ENCODE measurements at regions not wholly inside any gene's neighbourhood (a gene's known extent, or its start where the extent isn't known, plus 50 kb on each side); places are given as distances from the start of the nearest gene placed in this dataset.
"Not testable (repeated sequence)": the region's sequence is repeated elsewhere in the genome, so short reads cannot be mapped to it uniquely, and the experiment has no call there.

- Mint-ChIP-seq H3K9me3 (ENCODE audit: insufficient read depth) (no peaks in the 10 kb centered on the region), H3K27ac (no peak overlapping the region), H3K27me3 (no peaks in the 10 kb centered on the region), H3K4me3 (no peak overlapping the region), H3K4me1 (no peaks in the 10 kb centered on the region)
- no peak overlapping the region for H3K4me3 ChIP-seq (ENCODE audit: control extremely low read depth in 1 of 5, extremely low read depth in 1 of 5, insufficient read depth in 1 of 5, low read depth in 2 of 5, low read length in 4 of 5)
- no peaks in the 10 kb centered on the region for H3K36me3 ChIP-seq (replicated peaks in 1 of 2; ENCODE audit: control extremely low read depth in 1 of 2, control insufficient read depth in 1 of 2, extremely low read depth in 1 of 2, insufficient read depth in 2 of 2, low read length in 1 of 2)
- 100% methylated on average over 1 of the region's 4 CpGs for WGBS (ENCODE audit: insufficient coverage)
- ChIA-PET CTCF (no interaction called here), POLR2A (no interaction called here)
- intact Hi-C loops (cut with micrococcal nuclease) = no loop called here
- H4K20me1 ChIP-seq (ENCODE audit: control insufficient read depth, insufficient read depth, low read length, poor library complexity, severe bottlenecking) = no peaks in the 10 kb centered on the region
- H2AFZ ChIP-seq (ENCODE audit: insufficient read depth, low read depth, low read length, poor library complexity, severe bottlenecking) = no peak overlapping the region
- TF ChIP-seq EZH2 (IDR thresholded peaks at IDR 0.05; ENCODE audit: borderline replicate concordance, insufficient read depth, low read depth, low read length, poor library complexity, severe bottlenecking) (no peak), CTCF (IDR thresholded peaks at IDR 0.05) (no peak)
- ATAC-seq (ENCODE audit: low read depth) (no peak), DNase-seq (no peak)
- H3K4me2 ChIP-seq (replicated peaks; ENCODE audit: low read depth, low read length, poor library complexity, severe bottlenecking) = no peak overlapping the region
- peaks cover 0 to 3% (median 0%) of the 10 kb centered on the region in 3 donors for H3K9me3 ChIP-seq (ENCODE audit: control extremely low read depth in 1 of 3, control insufficient read depth in 2 of 3, insufficient read depth in 1 of 3, low read length in 2 of 3)
- H3K27me3 ChIP-seq (replicated peaks in 1 of 4; ENCODE audit: control extremely low read depth in 1 of 4, control insufficient read depth in 3 of 4, insufficient read depth in 4 of 4, low read length in 3 of 4) = no peaks in the 10 kb centered on the region
- no peaks in the 10 kb centered on the region for H3K4me1 ChIP-seq (ENCODE audit: control insufficient read depth in 2 of 2, insufficient read depth in 2 of 2, low read length in 2 of 2)
- no peaks in the 10 kb centered on the region for H3K79me2 ChIP-seq (ENCODE audit: control insufficient read depth, insufficient read depth, low read length)
- no peak overlapping the region for H3K27ac ChIP-seq (ENCODE audit: low read length in 2 of 2)
- no peak overlapping the region for H3K9ac ChIP-seq (ENCODE audit: low read length)
Measured at GRCh38 chr10:36738738-36739431, 386.5 kb upstream of the ANKRD30A start.

DNA sequence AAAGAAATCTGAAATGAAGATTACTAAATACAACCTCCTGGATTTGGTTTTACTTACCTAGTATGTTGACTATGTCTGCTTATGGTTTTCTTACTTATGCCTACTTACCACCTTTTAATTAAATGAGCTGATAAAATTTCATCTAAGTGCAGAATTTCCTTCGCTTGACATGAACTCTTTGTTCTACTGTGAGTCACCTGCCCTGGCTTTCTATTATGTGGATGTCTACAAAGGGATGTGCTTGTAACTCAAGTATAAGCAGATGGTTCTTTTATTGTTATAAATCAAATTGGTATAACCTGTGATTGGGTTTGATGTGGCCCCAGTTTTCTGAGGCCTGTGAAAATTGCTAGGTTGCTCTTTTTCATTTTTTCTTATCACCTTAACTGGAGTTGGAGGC lies 389.1 kb upstream of the ANKRD30A start:
- peaks cover 0 to 2% (median 0%) of the 10 kb centered on the region in 3 donors for H3K9me3 ChIP-seq (ENCODE audit: control extremely low read depth in 1 of 3, control insufficient read depth in 2 of 3, insufficient read depth in 1 of 3, low read length in 2 of 3)
- DNase-seq (no peak), ATAC-seq (ENCODE audit: low read depth) (no peak)
- POLR2A ChIA-PET = no interaction called here
- no peak overlapping the region for H3K4me3 Mint-ChIP-seq
- H3K4me1 ChIP-seq (ENCODE audit: control insufficient read depth in 2 of 2, insufficient read depth in 2 of 2, low read length in 2 of 2) = no peaks in the 10 kb centered on the region
- H3K27me3 ChIP-seq (replicated peaks in 1 of 4; ENCODE audit: control extremely low read depth in 1 of 4, control insufficient read depth in 3 of 4, insufficient read depth in 4 of 4, low read length in 3 of 4) = no peaks in the 10 kb centered on the region
- H3K9me3 Mint-ChIP-seq (ENCODE audit: insufficient read depth) = peaks cover 2% of the 10 kb centered on the region
- no peaks in the 10 kb centered on the region for H3K36me3 ChIP-seq (replicated peaks in 1 of 2; ENCODE audit: control extremely low read depth in 1 of 2, control insufficient read depth in 1 of 2, extremely low read depth in 1 of 2, insufficient read depth in 2 of 2, low read length in 1 of 2)
- no peaks in the 10 kb centered on the region for H3K4me1 Mint-ChIP-seq
- H4K20me1 ChIP-seq (ENCODE audit: control insufficient read depth, insufficient read depth, low read length, poor library complexity, severe bottlenecking) = no peaks in the 10 kb centered on the region
- no CpG with 5 or more reads among the region's 1 CpG for WGBS (ENCODE audit: insufficient coverage)
- H3K27ac Mint-ChIP-seq = no peak overlapping the region
- H2AFZ ChIP-seq (ENCODE audit: insufficient read depth, low read depth, low read length, poor library complexity, severe bottlenecking) = no peak overlapping the region
- CTCF ChIA-PET = no interaction called here
- H3K27ac ChIP-seq (ENCODE audit: low read length in 2 of 2) = no peak overlapping the region
- H3K4me3 ChIP-seq (ENCODE audit: control extremely low read depth in 1 of 5, extremely low read depth in 1 of 5, insufficient read depth in 1 of 5, low read depth in 2 of 5, low read length in 4 of 5) = no peak overlapping the region
- H3K4me2 ChIP-seq (replicated peaks; ENCODE audit: low read depth, low read length, poor library complexity, severe bottlenecking) = no peak overlapping the region
- no peaks in the 10 kb centered on the region for H3K79me2 ChIP-seq (ENCODE audit: control insufficient read depth, insufficient read depth, low read length)
- no peak overlapping the region for H3K9ac ChIP-seq (ENCODE audit: low read length)
- TF ChIP-seq EZH2 (IDR thresholded peaks at IDR 0.05; ENCODE audit: borderline replicate concordance, insufficient read depth, low read depth, low read length, poor library complexity, severe bottlenecking) = no peak
- TF ChIP-seq CTCF (IDR thresholded peaks at IDR 0.05) = no peak
- no peaks in the 10 kb centered on the region for H3K27me3 Mint-ChIP-seq
- intact Hi-C loops (cut with micrococcal nuclease) = no loop called here

GRCh38 chr10:36734590-36734989 lies 390.8 kb upstream of the ANKRD30A start:
- H3K4me1 ChIP-seq (ENCODE audit: control insufficient read depth in 2 of 2, insufficient read depth in 2 of 2, low read length in 2 of 2); H3K4me2 ChIP-seq (replicated peaks; ENCODE audit: low read depth, low read length, poor library complexity, severe bottlenecking); H3K36me3 ChIP-seq (replicated peaks in 1 of 2; ENCODE audit: control extremely low read depth in 1 of 2, control insufficient read depth in 1 of 2, extremely low read depth in 1 of 2, insufficient read depth in 2 of 2, low read length in 1 of 2); H3K9me3 ChIP-seq (ENCODE audit: control extremely low read depth in 1 of 3, control insufficient read depth in 2 of 3, insufficient read depth in 1 of 3, low read length in 2 of 3); H3K4me3 Mint-ChIP-seq; intact Hi-C loops (cut with micrococcal nuclease); H3K27me3 ChIP-seq (replicated peaks in 1 of 4; ENCODE audit: control extremely low read depth in 1 of 4, control insufficient read depth in 3 of 4, insufficient read depth in 4 of 4, low read length in 3 of 4); H2AFZ ChIP-seq (ENCODE audit: insufficient read depth, low read depth, low read length, poor library complexity, severe bottlenecking); H3K27ac ChIP-seq (ENCODE audit: low read length in 2 of 2); H3K27me3 Mint-ChIP-seq; H3K27ac Mint-ChIP-seq; H3K9me3 Mint-ChIP-seq (ENCODE audit: insufficient read depth); H4K20me1 ChIP-seq (ENCODE audit: control insufficient read depth, insufficient read depth, low read length, poor library complexity, severe bottlenecking); H3K9ac ChIP-seq (ENCODE audit: low read length); CTCF ChIA-PET; H3K4me3 ChIP-seq (ENCODE audit: control extremely low read depth in 1 of 5, extremely low read depth in 1 of 5, insufficient read depth in 1 of 5, low read depth in 2 of 5, low read length in 4 of 5); H3K4me1 Mint-ChIP-seq; DNase-seq; H3K79me2 ChIP-seq (ENCODE audit: control insufficient read depth, insufficient read depth, low read length); POLR2A ChIA-PET; ATAC-seq (ENCODE audit: low read depth): not testable (repeated sequence)
- WGBS (ENCODE audit: insufficient coverage) = 98% methylated on average over 14 of the region's 21 CpGs

Data from B cell (primary cell).